Endothelial cell of umbilical vein (primary cell): ENCODE measurements at regions not wholly inside any gene's neighbourhood (a gene's known extent, or its start where the extent isn't known, plus 50 kb on each side); places are given as distances from the start of the nearest gene placed in this dataset.

Experiments
- EZH2 ChIP-seq: IDR thresholded peaks from 2 replicates; pipeline ENCODE4 v1.6.1; 2012; ENCODE audit warnings: borderline replicate concordance, low read depth, mild to moderate bottlenecking, moderate library complexity, low read length, inconsistent platforms; ENCODE audit not compliant: severe bottlenecking
- GATA2 ChIP-seq: IDR thresholded peaks from 2 replicates; pipeline ENCODE4 v1.7.0; 2011; ENCODE audit warnings: low read depth, mild to moderate bottlenecking, moderate library complexity, mixed read lengths, low read length; ENCODE audit not compliant: insufficient read length, insufficient read depth
- POLR2A ChIP-seq: IDR thresholded peaks from 2 replicates; pipeline ENCODE4 v1.6.1; 2012; ENCODE audit warnings: low read depth, mild to moderate bottlenecking, control low read depth, low read length
- POLR2AphosphoS5 ChIP-seq: IDR thresholded peaks from 2 replicates; pipeline ENCODE4 v1.6.1; 2012; ENCODE audit warnings: low read depth, mild to moderate bottlenecking, control low read depth, low read length, moderate library complexity; ENCODE audit not compliant: insufficient read depth
- TF ChIP-seq, protein P1 (sequence below), 2 donors: IDR thresholded peaks; 1 replicate in 1 of 2; 2 replicates in 1 of 2; pipeline ENCODE4 v1.5.1; 2011; ENCODE audit warnings: low read length in 2 of 2, mild to moderate bottlenecking in 2 of 2, moderate library complexity in 2 of 2, control low read depth in 1 of 2, inconsistent platforms in 1 of 2, low read depth in 1 of 2; ENCODE audit not compliant: insufficient read depth in 1 of 2; ENCODE audit errors: extremely low read depth in 1 of 2
- TF ChIP-seq, protein P2 (sequence below): IDR thresholded peaks from 2 replicates; pipeline ENCODE4 v1.6.1; 2011; ENCODE audit not compliant: insufficient read depth, insufficient read length

DNA sequence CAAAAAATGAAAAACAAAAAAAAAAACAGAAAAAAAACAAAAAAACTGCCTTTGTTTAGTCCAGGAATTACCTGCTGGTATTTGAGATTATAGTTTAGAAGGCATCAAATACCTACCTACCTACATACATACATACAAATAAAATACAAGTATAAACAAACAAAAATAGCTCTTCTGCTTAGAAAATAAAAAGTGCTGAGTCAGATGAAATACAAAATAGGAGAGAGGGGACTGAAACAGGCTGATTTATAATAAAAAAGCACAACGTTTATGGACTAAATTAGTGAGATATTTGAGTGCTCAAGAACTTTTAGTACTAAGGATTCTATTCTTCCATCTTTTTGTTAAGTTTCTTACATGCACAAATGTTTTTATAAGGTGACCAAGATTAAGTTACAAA is 980.8 kb downstream of the PLA2G4A start:
- TF ChIP-seq POLR2A = no peak
- TF ChIP-seq, protein P1, sequence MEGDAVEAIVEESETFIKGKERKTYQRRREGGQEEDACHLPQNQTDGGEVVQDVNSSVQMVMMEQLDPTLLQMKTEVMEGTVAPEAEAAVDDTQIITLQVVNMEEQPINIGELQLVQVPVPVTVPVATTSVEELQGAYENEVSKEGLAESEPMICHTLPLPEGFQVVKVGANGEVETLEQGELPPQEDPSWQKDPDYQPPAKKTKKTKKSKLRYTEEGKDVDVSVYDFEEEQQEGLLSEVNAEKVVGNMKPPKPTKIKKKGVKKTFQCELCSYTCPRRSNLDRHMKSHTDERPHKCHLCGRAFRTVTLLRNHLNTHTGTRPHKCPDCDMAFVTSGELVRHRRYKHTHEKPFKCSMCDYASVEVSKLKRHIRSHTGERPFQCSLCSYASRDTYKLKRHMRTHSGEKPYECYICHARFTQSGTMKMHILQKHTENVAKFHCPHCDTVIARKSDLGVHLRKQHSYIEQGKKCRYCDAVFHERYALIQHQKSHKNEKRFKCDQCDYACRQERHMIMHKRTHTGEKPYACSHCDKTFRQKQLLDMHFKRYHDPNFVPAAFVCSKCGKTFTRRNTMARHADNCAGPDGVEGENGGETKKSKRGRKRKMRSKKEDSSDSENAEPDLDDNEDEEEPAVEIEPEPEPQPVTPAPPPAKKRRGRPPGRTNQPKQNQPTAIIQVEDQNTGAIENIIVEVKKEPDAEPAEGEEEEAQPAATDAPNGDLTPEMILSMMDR (IDR thresholded peaks at IDR 0.05; ENCODE audit: extremely low read depth in 1 of 2, insufficient read depth in 1 of 2, low read depth in 1 of 2, low read length in 2 of 2) = no peak
- TF ChIP-seq POLR2AphosphoS5 = no peak
- TF ChIP-seq GATA2 = no peak
- TF ChIP-seq EZH2 = no peak
- TF ChIP-seq, protein P2, sequence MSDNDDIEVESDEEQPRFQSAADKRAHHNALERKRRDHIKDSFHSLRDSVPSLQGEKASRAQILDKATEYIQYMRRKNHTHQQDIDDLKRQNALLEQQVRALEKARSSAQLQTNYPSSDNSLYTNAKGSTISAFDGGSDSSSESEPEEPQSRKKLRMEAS = no peak
